ACHN (cell line): ENCODE measurements at regions not wholly inside any gene's neighbourhood (a gene's known extent, or its start where the extent isn't known, plus 50 kb on each side); places are given as distances from the start of the nearest gene placed in this dataset.
"Not testable (repeated sequence)": the region's sequence is repeated elsewhere in the genome, so short reads cannot be mapped to it uniquely, and the experiment has no call there.

ENCODE experiments used
- DNase-seq: peaks from one replicate; pipeline ENCODE4 v3.0.0-alpha.2; 2015
- in situ Hi-C: cut with HindIII; loops from 2 replicates; pipeline ENCODE4 v1.10.0; 2017; ENCODE audit warnings: low sequenced_read_pairs, low pct_ligation_motif_present, low pct_unique_long_range_greater_than_20kb

- no peak for DNase-seq
These were observed 75.4 kb upstream of the PTPN1 start for GRCh38 chr20:50434653-50435396.

GRCh38 chr20:50435397-50436051 lies 74.7 kb upstream of the PTPN1 start:
- in situ Hi-C loops = no loop called here
- no peak for DNase-seq

More at GRCh38 chr20:50434653-50435396, 75.4 kb upstream of the PTPN1 start:
- in situ Hi-C loops = no loop called here

GRCh38 chr20:50436052-50436656 lies 74.0 kb upstream of the PTPN1 start:
- in situ Hi-C loops = no loop called here
- DNase-seq = no peak

- in situ Hi-C loops = no loop called here
These were observed 73.5 kb upstream of the PTPN1 start for GRCh38 chr20:50436696-50437095.

GRCh38 chr20:50438986-50439407 lies 71.2 kb upstream of the PTPN1 start:
- in situ Hi-C loops = no loop called here
- DNase-seq = peak; percentile 80

More at GRCh38 chr20:50436696-50437095, 73.5 kb upstream of the PTPN1 start:
- no peak for DNase-seq

GRCh38 chr20:50439539-50440453 lies 70.4 kb upstream of the PTPN1 start:
- in situ Hi-C loops = no loop called here
- peak; percentile 41 for DNase-seq

GRCh38 chr20:50442512-50442911 lies 67.7 kb upstream of the PTPN1 start:
- no peak for DNase-seq
- in situ Hi-C loops = no loop called here

GRCh38 chr20:50445354-50446151 lies 64.6 kb upstream of the PTPN1 start:
- DNase-seq = no peak
- in situ Hi-C loops = no loop called here

GRCh38 chr20:50446351-50447101 lies 63.7 kb upstream of the PTPN1 start:
- in situ Hi-C loops = no loop called here
- no peak for DNase-seq

- no peak for DNase-seq
- in situ Hi-C loops = no loop called here
These were observed 62.9 kb upstream of the PTPN1 start for GRCh38 chr20:50447102-50447804.

- no peak for DNase-seq
These were observed 62.4 kb upstream of the PTPN1 start for GRCh38 chr20:50447817-50448216.

GRCh38 chr20:50448625-50449403 lies 61.4 kb upstream of the PTPN1 start:
- DNase-seq = peak; percentile 11
- in situ Hi-C loops = not testable (repeated sequence)

More at GRCh38 chr20:50447817-50448216, 62.4 kb upstream of the PTPN1 start:
- in situ Hi-C loops = no loop called here

- no peak for DNase-seq
- in situ Hi-C loops = no loop called here
These were observed 60.3 kb upstream of the PTPN1 start for GRCh38 chr20:50449738-50450492.

GRCh38 chr20:50450493-50450826 lies 59.7 kb upstream of the PTPN1 start:
- no peak for DNase-seq
- in situ Hi-C loops = no loop called here

- DNase-seq = no peak
- in situ Hi-C loops = no loop called here
These were observed 59.1 kb upstream of the PTPN1 start for GRCh38 chr20:50450881-50451752.
